C1 segment of cervical spinal cord (tissue), 14 donors: ENCODE measurements at regions not wholly inside any gene's neighbourhood (a gene's known extent, or its start where the extent isn't known, plus 50 kb on each side); places are given as distances from the start of the nearest gene placed in this dataset.
"Not testable (repeated sequence)": the region's sequence is repeated elsewhere in the genome, so short reads cannot be mapped to it uniquely, and the experiment has no call there.

Experiments
- DNase-seq, 14 donors: peaks; one replicate each; lab custom pipeline; 2025; lab: John Stamatoyannopoulos, UW

DNA sequence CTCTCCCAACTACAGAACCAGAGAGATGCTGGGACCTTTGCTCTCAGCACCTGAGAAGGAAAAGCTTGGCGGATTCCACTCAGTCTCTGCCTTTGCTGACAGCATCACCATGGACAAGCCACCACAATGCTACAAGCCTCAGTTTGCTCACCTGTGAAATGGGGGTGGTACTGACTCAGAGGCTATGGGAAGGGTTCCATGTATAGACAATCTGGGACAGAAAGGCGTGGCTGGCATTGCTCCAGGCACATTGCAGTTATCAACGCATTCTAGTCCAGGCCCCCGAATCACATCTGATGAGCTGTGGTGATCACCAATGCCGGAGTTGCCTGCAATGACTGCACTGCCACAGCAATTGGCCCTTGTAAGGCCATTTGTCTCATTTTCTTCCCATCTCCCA is 72.6 kb downstream of the ISX start:
- DNase-seq, result no peak

DNA sequence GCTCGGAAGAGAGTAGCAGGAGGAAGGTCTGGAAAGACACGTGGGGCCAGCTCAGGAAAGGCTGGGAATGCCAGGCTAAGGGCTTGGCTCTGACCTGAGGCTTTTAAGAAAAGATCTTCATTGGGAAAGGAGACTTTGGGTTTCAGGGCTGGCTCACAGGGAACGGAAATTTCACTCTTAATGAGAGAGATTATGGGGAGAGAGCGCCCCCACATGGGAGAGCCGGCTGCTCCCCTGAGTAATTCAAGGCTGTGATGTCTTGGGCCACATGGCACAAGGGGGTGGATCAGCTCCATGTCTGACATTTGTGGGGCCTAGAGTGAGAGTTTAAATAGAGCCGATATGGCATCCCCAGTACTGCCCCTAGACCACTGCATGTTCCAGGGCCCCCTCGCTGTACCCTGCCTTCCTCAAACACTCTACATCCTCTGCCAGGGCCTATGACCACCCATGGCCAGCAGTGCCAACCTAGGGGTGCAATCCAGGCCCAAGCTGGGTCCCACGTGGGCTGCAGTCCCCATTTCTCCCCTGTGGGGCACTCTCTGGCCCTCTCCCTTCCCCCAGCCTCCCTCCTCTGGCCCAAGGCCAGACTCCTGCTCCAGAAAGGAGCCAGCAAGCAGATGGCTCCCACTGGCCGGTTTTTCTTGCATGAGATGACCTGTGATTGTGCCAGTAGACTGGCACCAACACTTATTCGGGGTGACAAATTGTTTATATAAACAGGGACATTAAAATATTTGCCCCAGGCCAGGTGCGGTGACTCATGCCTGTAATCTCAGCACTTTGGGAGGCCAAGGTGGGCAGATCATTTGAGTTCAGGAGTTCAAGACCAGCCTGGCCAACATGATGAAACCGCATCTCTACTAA is 75.2 kb downstream of the ISX start:
- peak in 1 of 14 donors; percentile 36 for DNase-seq

DNA sequence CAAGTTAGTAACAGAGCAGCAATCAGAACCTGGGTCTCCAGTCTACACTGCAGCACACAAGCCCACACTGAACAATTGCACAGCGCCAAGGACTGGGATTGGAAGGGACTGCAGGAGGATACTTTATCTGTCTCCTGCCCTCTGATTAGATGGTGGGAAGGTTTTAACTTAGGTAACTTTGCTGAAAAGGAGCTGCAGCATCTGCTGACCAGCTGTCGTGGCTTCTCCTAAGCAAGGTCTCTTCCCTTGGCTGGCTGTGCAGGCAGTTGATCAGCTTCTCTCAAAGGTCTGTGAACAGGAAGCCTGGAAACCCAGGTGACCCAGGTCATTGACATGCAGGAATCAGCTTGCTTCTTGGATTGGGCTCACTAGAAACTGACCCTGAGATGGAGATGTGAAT is 82.4 kb downstream of the ISX start:
- DNase-seq, result no peak

GRCh38 chr22:35148866-35149548 is 83.0 kb downstream of the ISX start:
- no peak for DNase-seq

DNA sequence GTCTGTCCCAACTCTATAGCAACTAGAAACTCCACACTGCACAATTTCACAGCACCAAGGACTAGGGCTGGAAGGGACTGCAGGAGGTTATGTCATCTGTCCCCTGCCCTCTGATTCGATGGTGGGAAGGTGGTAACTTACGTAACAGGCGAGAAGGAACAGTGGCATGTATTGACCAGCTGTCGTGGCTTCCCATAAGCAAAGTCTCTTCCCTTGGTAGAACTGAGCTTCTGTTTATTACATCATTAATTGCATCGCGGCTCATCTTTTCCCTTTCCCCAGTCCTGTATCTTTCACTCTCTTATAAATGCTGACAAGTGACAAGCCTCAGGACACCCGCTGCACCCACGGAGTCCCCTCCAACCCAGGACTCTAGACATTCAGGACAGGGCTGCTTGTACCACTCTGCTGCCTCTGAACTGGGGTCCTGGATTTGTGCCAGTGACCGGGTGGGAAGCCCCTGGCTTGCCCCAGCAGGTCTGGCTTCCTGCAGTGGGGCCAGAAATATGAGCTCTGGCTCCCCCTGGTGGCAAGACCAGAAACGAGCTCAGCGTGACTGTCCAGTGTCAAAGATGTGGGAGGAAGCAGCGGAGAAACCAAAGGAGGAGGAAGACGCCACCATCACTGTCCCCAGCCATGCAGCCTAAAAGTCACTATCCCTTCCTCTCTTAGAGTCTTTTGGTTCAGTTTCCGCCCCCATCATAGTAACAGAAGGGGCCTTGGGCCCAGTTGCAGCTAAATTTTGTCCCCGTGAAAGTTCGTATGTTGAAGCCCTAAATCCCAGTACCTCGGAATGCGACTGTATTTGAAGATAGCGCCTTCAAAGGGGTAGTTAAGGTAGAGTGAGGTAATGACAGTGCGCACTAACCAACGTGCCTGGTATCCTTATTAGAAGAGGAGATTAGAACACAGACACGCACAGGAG is 84.5 kb downstream of the ISX start:
- peak in 11 of 14 donors; percentile 0 to 62 (median 19) for DNase-seq

DNA sequence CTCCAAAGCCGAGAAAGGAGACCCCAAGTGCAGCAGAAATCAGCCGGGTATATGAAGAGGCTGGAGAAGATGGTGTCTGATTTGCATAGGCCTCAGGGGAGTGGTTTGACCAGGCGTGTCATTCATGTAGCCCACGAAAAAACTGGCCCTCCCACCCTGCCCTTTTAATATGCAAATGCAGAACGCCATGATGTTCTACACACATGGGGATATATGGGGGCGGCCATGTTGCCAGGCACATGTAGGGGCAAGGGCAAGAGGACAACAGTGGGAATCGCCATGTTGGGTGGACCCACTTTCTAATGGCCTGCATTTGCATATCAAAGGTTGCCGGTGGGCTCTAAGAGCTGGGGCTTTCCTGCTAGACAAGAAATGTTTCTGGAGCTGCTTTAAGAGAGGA is 86.4 kb downstream of the ISX start:
- DNase-seq, result no peak

GRCh38 chr22:35154937-35155387 is 89.0 kb downstream of the ISX start:
- peak in 4 of 14 donors; percentile 1 to 42 (median 8) for DNase-seq

DNA sequence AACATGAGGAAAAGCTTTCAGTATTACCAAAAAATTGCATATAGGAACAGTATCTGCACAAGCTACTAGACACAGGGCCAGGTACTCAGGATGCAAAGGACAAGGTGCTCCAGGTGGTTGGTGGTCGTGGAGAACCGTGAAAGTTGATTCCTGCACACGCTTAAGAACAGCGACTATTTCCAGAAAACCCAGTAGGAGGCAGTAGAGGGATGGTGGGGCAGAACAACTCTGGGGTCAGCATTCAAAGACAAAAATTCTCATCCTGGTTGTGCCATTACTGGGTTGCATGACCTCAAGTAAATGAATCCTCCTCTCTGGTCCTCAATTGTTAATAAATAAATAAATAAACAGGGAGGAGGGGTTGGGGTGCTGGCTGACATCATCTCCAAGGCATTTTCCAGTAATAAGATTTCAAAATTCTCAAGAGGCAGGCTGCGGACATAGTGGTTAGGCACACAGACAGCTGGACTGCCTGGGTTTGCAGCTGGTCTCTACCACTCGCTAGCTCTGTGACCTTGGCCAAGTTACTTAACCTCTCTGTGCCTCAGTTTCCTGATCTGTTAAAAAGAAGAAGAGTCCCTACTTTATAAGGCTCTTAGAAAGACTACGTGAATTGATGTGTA is 89.6 kb downstream of the ISX start:
- DNase-seq, result no peak

GRCh38 chr22:35156945-35157344 is 91.0 kb downstream of the ISX start:
- DNase-seq, result no peak

DNA sequence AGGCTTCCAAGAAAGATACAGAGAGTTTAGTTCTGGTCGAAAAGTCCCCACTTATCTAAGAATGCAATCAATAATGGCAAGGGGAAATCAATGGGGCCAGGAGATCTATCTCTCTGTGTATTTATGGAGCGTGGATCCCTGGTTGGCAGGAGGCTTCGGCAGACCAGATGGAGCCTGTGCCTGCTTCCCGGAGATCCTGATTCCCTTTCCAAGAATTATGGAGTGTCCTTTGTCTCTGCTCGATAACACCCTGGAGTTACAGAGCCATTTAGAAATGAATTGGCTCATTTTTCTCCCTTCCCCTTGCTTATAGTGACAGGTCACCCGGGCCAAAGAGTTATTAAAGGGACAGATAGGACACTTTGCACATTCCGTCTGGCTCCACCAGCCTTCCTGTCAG is 92.4 kb downstream of the ISX start:
- DNase-seq, result no peak

DNA sequence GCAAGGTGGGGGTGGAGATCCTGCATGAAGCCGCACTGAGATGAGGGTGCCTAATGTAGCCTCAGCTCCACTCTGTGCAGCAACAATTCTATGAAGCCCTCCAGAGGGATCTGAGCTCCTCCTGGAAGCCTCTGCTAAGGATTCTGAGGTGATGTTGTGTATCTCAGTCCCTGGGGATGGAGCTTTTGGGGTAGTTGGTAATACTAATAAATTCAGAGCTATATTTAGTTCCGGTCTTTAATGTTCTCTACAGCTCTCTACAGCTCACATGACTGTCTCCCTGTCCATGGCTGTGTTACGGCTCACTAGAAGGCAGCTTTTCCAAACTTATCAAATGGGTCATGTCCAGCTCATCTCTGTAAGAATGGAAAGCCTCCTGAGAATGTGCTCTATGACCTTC is 93.4 kb downstream of the ISX start:
- DNase-seq, result no peak

DNA sequence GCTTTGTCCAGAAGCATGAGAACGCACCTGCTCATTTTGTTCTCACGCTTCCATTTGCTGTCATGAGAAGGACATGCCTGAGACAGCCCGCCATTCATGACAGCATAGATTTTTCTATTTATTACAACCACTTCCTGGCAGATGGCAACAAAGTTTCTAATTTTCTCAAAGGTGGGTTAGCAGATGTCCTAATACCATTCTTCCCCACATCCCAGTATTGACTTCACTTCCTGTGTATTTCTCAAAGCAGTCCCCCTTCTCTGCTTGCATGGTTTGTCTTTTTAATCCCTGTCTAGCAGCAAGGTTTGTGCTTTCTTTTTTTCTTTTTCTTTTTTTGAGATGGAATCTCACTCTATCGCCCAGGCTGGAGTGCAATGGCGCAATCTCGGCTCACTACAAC is 94.3 kb downstream of the ISX start:
- no peak for DNase-seq

- not testable (repeated sequence) for DNase-seq
Measured at GRCh38 chr22:35165896-35166295, 91.4 kb upstream of the HMGXB4 start.

DNA sequence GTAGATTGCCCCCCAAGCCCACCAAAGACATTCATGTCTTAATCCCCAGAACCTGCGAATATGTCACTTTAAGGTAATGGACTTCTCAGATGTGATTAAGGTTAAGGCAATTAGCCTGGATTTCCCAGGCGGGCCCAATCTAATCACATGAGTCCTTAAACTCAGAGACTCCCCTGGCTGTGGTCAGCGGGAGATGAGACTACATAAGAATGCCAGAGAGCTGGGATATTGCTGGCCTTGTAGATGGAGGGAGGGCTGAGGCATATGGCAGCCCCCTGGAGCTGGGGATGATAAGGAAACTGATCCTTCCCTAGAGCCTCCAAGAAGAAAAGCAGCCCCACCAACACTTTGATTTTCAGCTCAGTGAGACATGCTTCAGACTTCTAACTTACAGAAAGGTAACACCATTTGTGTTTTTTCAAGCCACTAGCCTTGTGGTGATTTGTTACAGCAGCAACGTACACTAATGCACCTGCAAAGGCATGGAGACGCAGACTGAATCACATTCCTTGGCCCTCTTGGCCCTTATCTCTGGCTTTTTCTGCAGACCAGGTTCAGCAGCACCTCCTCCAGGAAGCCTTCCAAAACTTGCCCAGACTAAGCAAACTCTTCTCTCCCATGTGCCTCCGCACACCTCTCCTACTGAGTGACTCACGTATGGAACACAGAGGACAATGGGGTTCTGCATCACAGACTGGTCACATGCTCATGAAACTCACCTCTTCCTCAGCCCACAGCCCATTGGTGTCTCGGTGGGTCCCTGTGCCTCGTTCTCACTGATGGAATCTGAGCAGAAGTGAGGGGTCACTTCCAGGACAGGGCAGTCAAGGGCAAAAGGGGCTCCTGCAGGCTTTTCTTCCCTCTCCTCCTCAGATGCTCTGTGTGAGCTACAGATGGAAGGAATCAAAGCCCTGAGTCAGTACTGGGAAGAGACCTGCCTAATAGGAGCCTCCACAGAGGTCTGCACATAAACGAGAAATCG is 86.3 kb upstream of the HMGXB4 start:
- DNase-seq, result no peak

DNA sequence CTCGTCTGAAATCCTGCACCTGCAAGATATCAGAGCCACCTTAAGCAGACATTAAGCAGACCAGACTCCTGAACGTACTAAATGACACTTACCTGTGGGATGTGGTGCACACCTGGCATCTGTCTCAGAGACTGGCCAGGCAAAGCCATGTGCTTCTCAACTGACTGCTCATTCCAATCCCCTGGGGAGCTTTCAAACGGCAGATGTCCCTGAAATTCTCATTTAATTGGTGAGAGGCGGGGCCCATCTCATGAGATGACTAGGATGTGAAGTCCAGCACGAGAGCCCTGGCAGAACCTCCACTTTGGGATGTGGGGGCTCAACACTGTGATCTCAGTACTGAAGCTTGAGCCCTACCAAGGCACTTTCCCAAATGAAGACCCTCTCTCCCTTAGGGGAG is 84.9 kb upstream of the HMGXB4 start:
- DNase-seq, result no peak

- DNase-seq, result no peak
Measured at GRCh38 chr22:35173655-35174054, 83.6 kb upstream of the HMGXB4 start.

DNA sequence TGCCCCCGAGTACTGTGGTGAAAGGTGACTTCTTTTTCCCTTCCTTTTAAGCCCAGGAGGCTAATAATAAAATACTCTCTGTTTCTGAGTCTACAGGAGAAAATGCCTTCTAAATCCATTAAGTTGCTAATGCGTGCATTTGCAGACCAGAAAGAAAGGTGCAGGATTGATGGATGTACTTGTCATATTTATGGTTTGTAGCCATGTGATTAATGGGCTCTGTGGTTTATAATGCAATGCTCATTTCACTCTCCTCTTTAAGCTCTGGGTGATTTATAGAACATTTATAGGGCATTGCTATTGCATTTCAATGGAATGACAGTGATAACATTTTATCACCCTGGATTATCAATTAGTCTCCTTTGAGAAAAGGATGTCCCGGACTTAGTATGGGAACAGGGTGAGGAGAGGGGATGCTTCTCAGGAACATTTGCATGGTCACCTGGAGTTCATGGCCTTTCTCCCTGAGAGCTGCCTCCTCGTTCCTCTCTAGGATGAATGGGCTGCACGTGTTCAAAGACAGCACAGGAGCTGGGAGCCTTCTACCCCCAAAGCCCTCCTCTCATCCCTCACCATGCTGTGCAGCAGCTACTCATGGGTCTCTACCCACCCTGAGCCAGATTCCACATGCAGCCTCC is 82.8 kb upstream of the HMGXB4 start:
- DNase-seq, result no peak

GRCh38 chr22:35175392-35175791 is 81.9 kb upstream of the HMGXB4 start:
- DNase-seq, result no peak

DNA sequence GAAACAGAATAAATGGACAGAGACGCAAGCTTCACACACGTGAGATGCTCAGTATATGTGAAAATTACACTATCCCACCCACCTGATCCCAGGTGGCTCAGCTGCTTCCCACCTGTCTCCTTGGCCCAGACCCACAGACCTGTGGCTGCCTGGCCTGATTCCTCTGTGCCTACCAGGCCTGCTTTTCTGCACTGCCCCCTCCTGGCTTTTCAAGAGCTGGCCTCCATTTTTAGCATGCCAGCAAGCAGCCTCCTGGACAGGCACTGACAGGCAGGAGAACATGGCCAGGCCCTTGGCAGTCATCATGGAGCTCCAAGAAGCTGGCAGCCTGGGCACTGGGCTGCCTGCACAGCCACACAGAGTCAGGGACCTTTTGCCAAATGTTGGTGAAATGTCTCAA is 79.5 kb upstream of the HMGXB4 start:
- DNase-seq, result peak in 3 of 14 donors; percentile 1 to 91 (median 18)

GRCh38 chr22:35178446-35178845 is 78.8 kb upstream of the HMGXB4 start:
- DNase-seq, result peak in 1 of 14 donors; percentile 20
